ENCODE measurements at regions not wholly inside any gene's neighbourhood (a gene's known extent, or its start where the extent isn't known, plus 50 kb on each side); places are given as distances from the start of the nearest gene placed in this dataset.

DNA sequence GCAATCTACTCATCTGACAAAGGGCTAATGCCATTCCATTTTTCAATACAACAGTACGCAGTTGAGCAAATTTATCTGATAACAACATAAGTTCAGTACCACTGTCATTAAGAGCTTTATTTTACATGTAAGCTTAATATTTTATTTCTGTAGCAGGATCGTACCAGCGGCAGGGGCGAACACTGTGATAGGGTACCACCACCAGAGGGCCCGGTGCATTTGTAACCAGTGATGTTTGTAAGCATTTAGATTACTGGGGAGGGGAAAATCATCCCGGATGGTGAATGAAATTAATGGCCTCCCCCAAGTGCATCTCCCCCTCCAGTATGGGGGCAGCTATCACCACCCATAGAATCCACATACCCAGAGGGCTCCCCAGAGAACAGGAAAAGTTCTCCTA lies 179.0 kb downstream of the ADGRA3 start:
- DNase-seq (ENCODE audit: low read depth) = no peak

DNA sequence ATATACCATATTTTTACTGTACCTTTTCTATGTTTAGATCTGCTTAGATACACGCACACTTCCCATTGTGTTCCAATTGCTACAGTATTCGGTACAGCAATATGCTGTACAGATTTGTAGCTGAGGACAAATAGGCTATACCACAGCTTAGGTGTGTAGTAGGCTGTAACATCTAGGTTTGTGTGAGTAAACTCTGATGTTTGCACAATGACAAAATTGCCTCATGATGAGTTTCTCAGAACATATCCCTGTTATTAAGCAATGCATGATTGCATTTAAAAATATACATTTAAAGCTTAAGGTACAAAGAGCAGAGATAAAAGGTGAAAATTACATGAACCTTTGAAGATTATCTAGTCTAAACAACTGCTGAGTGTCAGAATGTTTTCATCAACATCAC lies 181.7 kb downstream of the ADGRA3 start:
- DNase-seq (ENCODE audit: low read depth) = no peak

DNA sequence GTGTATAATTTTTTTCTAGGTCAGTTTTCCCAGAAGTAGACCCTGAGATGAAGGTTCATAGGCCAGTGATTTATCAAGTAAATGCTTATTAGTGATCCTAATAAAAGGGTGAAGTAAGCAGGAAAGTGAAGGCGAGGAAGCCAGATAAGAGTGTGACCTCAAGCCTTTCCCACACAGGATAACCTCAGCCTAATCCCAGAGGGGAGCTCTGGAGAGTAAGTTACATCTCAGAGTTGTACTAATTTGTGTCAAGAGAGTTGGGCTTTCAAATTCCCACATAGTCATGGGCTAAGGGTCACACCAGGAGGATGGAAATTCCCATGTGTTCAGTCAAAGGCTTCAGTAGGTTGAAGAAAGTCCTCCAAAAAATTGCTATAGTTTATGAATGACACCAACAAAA lies 191.4 kb downstream of the ADGRA3 start:
- DNase-seq (ENCODE audit: low read depth) = no peak

DNA sequence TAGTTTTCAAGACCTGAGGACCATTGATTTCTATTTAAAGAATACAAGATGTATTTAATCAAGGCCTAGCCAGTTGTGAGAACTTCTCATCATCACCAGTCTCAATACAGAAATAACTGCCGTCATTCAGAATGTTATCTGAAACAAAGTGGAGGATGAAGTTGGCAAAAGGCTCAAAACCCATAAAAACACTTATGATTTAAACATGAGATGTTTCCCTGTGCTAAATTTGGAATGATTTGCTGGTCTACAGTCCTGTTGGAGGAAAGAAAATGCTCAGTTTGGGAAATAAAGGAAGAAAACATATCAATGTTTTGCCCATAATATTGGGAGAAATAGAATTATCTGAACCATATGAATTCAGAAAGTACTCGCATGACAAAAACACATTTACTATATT lies 192.2 kb downstream of the ADGRA3 start:
- no peak for DNase-seq (ENCODE audit: low read depth)

DNA sequence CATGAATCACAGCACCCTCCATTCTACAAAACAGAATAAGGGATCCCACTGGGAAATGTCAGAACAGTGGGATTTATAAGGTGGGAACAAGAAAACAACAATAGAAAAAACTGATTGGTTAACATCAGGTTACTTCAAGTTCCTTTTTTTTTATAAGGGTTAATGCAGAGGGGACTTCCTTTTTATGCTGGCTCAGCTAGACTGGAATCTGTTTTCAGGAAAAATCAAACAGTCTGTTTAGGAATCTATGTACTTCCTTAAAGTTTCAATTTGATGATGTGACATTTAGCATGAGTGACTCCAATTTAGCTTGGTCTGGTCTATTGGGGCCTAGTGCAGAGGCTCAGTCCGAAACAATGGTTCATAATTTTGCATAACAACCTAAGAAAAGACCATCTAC lies 192.9 kb downstream of the ADGRA3 start:
- DNase-seq (ENCODE audit: low read depth) = no peak

DNA sequence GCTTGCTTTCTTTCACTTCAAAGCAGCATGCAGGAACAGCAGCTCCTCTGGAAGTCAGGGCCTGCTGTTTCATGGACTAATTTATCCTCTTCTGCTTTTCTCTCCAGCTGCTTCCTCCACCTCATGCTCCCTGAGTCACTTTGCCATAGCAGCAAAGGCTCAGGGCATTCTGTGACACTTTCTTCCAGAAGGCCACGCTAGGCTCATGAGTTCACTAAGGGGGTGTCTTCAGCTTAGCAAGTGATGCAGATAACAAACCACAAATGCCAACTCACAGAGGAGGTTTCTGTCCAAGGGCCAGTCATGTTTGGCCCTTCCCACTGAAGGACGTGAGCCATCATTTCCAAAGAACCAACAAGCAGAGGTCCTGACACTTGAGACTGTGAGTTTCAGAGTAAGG lies 200.2 kb downstream of the ADGRA3 start:
- DNase-seq (ENCODE audit: low read depth) = no peak

DNA sequence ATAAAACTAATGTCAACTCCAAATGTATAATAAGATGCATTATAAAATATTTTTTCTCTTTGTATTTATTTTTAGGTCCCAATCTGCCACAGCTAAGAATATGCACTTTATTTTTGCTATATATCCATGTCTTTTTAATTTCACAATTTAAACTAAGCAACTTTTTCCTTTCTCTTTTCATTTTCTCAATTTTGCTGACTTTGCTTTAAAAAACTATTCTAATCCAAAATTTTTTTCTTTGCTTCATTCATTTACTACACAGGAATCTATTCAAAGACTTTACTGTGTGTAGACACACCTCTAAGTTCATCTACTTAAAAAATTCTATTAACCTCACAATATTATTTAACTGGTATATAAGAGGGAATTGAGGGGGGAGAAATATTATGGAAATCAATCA lies 201.9 kb downstream of the ADGRA3 start:
- DNase-seq (ENCODE audit: low read depth) = no peak

DNA sequence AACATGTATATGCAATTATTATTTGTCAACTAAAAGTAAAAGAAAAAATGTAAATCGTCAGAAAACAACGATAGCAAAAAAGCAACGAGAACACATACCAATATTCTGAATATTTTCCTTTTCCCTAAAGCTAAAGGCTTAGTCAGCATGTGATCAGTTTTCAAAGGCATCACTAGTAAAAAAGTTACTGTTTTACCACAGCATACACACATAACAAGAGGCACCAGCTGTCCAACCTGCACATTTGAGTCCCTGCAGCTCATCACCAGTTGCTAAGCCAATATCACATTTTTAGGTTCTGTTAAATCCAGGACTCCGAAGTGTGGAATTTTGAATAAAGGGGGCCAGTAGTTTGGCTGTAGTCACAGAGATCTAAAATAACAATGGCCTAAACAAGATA lies 203.8 kb downstream of the ADGRA3 start:
- no peak for DNase-seq (ENCODE audit: low read depth)

DNA sequence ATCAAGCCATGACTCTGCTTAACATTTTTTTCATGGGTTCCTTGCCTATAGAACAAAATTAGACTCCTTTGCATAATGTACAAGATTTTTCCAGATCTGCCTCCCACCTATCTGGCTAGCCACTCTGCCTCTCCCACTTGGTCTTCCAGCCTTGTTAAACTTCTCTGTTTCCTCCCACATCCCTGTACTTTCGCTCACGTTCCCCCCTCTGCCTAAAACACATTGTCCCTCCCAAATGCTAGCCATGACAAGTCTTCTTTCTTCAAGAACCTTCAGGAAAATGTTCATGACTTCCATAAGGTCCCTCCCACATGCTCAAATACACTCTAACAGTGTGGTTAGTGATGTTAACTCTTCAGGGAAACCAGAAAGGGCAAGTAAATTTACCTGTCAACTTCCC lies 214.6 kb downstream of the ADGRA3 start:
- DNase-seq (ENCODE audit: low read depth) = no peak

DNA sequence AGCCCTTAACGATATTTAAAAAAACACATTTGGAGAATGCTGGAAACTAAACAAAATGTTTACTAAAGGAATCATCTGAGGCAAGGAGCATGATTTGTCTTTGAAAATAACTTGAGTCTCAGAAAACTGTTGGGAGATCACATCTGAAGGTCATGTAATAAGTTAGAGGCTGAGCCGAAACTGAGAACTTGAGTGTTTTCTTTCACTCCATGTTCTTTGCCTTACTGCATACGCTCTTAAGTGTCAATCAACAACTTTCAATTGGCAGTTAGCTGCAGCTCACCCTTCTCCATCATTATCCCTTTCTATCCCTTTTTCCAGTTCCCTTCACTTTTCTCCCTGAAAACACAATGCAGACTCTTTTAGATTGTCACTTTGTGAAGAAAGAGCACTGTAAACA lies 216.2 kb downstream of the ADGRA3 start:
- no peak for DNase-seq (ENCODE audit: low read depth)

DNA sequence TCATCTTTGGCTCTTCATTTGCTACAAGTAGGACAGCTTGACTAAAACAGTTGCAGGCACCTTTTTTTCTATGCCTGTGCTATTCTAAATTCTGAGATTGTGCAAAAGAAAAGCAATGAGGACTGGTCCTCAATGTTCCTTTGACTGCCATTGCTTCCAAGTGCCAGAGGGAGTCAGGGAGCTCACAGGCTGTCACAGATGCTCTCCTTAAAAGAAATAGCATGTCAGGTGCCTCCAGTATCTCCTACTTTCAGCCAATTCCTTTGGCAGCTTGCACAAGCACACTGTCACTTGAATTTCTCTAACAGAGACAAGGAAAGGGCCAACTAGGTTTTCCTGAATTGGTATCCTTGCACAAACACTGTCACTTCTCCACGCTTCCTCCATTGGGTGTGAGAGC lies 228.2 kb downstream of the ADGRA3 start:
- DNase-seq (ENCODE audit: low read depth) = no peak

DNA sequence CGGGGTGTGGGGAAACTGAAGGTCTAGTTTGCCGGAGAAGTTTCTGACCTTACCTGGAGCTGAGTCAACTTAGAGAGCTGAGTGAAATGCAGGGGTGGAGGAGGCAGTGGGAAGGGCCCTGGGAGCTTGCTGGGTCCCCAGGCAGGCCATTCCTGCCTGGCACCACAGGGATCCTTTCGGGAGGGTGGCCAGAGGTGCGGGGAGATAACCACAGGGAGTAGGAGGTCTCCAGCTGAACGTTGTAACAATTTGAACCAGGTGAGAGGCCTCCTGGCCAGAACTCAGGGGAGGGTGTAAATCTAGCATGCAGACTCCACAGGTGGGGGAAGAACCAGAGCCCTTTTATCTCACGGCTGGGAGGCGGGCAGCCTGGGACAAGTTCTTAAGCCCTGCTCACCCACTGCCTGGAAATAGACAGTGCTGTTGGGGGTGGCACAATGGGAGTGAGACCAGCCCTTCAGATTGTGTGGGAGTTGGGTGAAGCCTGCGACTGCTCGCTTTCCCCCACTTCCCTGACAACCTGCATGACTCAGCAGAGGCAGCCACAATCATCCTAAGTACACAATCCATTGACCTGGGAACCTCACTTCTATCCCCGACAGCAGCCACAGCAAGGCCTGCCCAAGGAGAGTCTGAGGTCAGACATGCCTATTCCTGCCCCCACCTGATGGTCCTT lies 247.4 kb downstream of the ADGRA3 start:
- DNase-seq (ENCODE audit: low read depth) = no peak

DNA sequence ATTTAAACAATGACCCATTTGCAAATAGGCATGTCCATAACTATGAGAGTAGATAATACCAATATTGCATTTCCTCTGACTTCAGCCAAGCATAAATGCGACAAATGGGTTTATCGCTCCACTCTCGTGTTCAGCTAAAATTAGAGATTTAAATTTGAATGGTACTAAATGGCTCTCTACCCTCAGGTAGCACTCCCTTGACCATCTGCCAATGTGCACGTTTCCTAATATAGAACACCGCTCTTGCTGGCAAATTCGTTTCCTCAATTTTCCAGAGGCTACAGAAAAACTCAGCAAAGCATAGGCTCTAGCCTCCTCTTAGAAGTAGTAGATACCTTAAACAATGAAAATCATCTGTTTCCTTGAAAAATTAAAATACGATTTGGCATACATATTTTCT lies 251.6 kb downstream of the ADGRA3 start:
- DNase-seq (ENCODE audit: low read depth) = no peak

DNA sequence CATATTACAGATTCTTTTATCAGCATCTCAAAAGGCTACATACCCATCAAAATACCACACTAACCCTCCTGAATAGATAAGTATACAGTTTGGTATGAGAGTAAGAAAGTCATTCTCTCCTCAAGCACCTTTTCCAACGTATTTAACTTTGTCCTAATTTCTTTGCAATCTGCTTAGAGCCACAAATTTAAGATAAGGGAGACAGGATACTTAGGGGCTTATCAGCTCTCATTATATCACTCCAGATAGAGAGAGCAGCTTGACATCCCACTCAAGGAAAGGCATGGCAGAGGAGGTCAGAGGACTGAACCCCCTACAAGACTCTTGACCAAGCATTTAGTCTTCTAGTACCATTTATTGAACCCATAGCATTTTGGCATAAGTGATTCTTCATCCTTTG lies 262.4 kb downstream of the ADGRA3 start:
- no peak for DNase-seq (ENCODE audit: low read depth)

DNA sequence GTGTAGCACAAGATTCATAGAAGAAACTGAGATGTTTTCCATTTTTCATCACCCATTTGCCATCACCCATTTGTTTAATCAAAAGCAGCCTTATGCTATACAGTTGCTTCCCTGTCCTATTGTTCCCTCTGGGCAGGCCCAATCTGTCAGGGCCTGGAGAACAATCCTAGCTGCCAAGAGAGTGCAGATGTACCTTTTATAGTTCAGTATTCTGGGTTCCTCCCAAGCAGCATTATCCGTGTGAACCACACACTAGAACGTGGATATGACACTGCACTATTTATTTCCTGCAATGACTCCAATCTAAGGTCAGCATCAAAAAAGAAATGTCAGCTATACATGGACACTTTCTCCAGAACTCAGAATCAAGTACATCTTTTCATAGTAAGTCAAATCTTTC lies 269.0 kb downstream of the ADGRA3 start:
- no peak for DNase-seq (ENCODE audit: low read depth)

DNA sequence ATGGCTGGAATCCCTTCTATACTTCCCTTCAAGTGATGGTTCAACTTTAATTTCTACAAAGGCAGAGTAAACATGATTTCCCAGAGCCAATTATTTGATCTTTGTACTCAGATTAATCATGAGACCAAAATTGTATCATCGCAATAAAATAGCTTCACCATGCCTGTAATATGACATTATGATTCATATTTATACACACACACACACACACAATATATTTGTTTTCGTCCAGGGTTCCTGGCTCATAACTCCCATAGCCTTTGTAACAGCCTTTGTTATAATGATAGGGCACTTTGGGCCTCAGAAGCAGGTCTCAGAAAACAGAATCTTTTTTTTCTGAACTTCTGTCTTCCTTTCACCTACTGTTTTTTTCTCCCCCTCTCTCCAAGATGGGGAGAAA lies 270.6 kb downstream of the ADGRA3 start:
- no peak for DNase-seq (ENCODE audit: low read depth)

DNA sequence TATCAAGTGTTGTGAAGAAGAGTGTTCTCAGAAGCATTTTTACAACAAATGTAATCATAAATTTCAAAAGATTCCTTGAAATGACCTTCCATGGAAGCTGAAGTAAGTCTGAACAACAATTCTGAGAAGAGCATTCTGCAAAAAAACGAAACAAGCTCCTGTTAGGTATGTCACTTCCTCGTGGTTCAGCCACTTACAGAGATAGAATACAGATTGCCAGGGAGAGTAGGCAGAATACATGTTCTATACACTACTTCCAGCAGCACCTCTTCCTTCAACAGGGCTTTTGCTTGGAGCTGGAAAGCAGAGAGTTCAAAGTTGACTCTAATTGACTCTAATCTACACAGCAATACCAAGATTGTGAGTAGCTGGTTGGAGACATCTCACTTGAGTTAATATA lies 274.5 kb downstream of the ADGRA3 start:
- no peak for DNase-seq (ENCODE audit: low read depth)

DNA sequence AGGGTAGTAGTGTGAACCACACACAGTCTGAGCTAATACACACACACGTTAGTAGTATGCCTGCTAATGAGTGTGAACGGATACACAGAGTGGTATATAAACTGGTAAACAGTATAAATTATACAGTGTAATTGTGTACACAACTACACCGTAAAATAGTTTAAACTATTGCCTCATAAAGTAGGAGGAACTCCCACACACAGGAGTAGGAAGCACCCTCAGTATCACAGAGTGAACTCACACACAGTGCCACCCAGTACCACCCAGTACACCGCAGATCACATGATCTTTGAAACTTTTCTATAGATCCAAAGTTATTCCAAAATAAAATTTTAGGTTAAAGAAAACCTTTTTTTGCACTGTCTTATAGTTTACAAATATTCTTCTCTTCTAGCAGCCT lies 275.1 kb downstream of the ADGRA3 start:
- no peak for DNase-seq (ENCODE audit: low read depth)

DNA sequence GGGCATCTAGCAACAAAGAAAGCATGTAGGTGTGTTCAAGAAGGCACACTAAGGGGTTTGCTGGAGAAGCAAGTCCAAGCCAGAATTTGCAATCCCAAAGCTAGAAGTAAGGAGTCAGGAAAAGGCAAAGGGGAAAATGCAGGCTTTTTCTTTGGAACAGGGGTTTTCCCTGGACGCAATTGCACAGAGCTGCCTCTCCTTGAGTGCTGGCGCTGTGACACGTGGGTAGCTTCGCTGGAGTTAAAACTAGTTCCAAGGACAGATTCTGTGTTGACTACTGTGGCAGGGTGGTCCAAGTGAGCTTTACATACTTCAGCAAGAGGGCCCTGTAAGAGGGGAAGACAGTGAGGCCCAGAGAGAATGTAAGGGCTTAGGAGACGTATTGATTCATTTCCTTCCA lies 277.1 kb downstream of the ADGRA3 start:
- DNase-seq (ENCODE audit: low read depth) = no peak

DNA sequence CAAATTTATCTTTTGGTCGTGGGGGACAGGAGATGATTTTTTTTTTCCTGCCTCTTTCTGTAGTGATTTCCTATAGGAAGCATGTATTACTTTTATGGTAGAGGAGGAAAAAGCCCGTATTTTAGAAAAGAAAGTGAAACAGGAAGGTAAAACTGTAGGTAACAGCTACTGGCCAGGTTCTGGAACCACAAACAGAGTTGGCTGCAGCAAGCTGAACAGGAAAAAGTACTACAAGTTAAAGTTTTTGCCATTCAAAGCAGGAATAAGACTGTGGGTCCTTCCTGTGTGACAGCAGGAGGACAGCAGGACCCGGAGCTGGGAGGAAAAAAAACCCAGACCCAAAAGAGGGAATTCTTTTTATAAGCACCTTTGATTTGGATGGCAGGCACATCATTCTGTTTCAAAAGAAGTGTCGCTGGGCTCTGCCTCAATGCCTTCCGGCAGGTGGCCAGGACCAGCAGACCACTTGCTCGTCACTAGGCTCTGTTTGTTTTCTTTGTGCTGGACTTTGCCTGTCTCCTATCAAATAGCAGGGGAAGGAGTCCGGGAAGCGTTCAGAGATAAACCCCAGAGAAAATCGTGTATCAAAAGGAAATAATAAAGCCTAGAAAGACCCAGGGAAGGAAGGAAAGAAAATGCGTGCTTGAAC lies 277.9 kb downstream of the ADGRA3 start:
- no peak for DNase-seq (ENCODE audit: low read depth)

DNA sequence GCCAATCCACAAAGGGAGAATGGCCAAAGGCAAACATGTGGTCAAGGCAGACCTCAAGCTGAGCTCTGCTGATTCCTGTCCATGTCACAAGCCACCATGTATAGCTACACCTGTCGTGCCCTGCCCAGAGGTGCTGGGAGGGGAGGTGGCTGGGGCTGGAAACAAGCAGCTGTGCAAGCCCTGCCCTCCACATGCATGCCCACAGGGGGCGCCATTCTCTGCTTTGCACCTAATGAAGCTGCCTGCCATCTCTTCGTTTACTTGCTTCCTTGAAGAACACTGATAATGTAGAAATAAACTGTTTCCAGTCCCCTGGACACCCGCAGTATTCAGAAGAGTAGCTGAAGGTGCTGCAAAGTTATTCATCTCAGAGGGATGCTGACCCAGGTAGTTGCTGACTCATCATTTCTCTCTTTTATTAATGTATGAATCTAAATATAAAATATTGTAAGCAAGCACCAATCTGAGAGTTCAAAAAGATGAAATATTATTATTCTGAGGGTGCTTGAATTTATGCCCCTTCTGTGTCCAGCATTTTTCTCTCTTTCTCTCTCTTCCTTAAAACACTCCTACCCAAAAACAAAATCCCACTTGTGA lies 278.6 kb downstream of the ADGRA3 start:
- peak; percentile 1 for DNase-seq (ENCODE audit: low read depth)

DNA sequence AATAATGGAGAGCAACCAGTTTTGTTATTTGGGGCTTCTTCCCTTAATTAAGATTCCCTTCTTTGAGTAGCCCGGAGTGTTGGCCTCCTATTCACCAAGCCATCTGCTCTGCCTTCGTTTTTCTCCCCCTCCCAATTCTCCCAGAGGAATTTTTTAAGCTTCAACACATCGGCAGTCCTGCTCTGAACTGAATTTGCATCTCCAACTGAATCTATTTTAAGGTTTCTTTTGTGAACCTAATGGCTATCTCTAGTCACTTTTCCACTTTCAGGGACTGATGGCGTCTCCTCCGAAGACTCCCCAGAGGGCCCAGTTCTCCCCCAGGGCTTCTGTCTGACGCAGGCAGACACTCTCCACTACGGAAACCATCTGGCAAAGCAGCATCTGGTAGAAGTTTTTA lies 280.2 kb downstream of the ADGRA3 start:
- no peak for DNase-seq (ENCODE audit: low read depth)

DNA sequence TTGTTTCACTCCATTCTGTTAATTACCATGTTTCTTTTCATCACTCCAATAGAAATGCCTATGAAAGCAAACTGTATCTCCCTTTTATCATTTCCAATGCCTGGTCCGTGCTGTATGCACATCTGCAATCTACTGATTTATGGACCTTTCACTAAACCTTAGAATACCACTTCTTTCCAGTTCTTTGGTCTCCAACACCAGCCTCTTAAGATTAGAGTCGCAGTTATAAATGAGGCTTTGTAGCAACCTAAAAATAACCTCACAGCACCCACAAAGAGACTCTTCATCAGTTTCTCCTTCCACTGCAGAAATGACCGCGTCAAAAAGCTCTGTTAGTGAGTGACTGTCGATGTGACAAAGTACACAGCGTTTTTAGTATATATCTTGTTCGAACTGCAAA lies 282.6 kb downstream of the ADGRA3 start:
- no peak for DNase-seq (ENCODE audit: low read depth)

DNA sequence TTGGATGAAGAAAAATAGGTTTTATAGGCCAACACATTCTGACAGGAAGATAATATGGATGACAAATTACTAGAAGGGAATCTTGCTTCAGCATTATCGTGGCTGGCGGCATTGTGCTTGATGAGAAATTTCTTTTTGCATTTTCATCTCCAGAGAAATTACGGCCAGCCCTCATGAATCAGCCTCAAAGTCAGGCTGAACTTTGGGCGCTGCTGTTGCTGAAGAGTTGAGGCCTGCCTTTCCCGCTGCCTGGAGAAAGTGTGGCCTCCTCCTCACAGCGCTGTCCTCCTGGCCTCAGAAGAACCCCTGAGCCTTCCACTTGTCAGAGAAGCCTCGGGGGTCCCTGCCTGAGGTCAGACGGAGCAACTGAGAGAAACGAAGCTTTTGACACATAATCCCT lies 272.4 kb upstream of the KCNIP4 start:
- DNase-seq (ENCODE audit: low read depth) = no peak
